HG03442 (cell line): ENCODE measurements at regions not wholly inside any gene's neighbourhood (a gene's known extent, or its start where the extent isn't known, plus 50 kb on each side); places are given as distances from the start of the nearest gene placed in this dataset.

Source experiments
- ATAC-seq: cut with Tn5 transposase; IDR thresholded peaks from one replicate; pipeline ENCODE4 v1.9.1; 2021; ENCODE audit warnings: mild to moderate bottlenecking, moderate library complexity; ENCODE audit not compliant: unreplicated experiment

DNA sequence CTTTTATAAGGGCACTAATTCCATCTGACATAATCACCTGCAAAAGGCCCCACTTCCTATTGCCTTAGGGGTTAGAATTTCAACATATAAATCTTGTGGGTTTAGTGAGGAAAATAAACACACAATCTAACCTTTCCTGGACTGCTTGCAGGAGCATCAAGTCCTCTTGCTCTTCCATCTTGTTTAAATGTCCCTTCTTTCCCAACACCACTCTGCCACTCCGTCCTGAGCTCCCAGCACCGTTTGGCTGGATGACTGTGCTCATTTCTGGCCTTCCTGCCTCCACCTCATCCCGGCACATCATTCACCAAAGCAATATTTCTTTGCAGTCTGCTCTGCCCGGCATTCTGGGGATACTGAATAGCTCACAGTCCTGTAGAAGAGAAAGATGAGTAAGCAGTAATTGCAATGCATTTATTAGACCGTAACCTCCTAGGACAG is 247.8 kb downstream of the BCL2 start:
- no peak for ATAC-seq

DNA sequence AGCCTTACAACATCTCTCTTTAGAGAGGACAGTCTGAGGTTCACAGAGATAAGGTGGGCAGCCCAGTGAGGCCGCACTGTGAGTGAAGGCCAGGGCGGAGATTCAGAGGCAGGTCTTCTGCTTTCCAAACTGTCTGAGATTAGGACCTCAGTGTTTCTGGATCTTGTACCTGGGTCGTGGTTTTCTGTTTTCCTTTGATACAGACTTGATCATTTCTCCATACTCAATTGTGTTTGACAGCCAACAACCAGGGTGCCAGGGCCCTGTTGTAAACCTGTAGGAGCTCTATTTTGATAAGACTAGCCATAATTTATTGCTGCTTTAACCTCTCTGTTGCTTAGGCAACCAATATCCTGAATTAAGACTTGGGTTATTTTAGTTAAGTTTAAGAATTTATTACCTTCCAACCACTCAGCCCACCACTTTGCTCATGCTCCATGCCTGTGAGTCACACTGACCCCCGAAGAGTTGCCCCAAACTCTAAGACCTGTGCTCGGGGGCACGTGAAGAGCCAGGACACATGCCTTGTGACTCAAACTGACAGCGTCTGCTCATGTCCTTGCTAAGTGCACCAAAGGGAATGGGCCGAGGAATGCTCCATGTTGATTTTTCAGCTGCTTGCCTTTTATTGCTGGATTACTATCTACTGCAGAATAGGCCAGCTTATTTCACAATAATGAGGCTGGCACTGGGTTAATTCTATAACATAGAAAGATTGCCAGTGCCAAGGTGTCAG is 248.6 kb downstream of the BCL2 start:
- no peak for ATAC-seq

DNA sequence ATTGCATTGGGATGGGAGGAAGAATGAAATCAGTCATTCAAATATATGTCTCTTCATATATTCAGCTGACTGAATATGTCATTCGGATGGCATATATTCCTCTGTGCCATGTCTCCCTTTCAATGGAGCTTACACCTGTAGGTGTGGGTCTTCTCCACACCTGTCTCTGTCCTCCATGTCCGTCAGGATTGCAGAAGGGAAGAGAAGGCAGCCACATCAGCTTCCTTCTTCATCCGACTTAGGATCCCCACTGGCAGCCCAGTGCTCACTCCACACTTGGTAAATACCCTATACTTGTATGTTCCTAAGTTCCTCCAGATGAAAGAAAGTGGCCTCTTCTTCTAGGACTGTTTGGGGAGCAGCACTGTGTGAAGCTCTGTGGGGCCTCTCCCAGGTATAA is 250.1 kb downstream of the BCL2 start:
- no peak for ATAC-seq

DNA sequence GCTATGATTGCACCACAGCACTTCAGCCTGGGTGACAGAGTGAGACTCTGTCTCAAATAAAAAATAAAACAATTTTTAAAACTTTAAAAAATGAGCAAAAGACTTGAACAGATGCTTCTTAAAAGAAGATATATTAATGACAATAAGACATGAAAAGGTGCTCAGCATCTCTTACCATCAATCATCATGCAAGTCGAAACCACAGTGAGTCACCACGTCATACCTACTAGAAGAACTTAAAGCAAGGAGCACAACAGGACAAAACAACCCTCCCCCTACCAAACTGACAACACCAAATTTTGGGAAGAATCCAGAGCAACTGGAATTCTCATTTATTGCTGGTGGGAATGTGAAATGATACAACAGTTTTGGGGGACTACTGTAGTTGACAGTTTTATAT is 251.6 kb downstream of the BCL2 start:
- ATAC-seq: no peak

DNA sequence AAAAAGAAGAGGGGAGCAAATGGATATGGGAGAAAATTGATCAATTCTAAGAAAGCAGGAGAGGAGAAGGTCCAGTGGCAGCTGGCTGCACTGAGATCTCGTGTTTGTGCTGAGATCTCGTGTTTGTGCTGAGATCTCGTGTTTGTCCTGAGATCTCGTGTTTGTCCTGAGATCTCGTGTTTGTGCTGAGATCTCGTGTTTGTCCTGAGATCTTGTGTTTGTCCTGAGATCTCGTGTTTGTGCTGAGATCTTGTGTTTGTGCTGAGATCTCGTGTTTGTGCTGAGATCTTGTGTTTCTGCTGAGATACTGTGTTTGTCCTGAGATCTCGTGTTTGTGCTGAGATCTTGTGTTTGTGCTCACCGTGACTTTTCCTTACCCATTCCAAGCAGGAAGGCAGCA is 254.4 kb downstream of the BCL2 start:
- no peak for ATAC-seq

DNA sequence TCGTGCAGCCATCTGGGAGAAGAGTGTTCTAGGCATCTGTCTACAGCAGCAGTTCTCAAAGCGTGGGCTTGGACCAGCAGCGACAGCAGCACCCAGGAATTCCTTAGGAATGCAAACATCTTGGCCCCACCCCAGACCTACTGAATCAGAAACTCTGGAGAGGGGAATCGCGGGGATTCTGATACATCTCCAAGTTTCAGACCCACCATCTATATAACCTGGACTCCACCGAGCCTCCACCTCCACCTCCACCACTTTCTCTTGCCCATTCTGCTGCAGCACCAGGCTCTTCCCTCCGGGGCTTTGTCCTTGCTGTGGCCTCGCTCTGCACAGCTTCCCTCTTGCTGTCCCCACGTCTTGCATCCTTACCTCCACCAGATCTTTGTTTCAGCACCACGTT is 256.4 kb downstream of the BCL2 start:
- no peak for ATAC-seq

DNA sequence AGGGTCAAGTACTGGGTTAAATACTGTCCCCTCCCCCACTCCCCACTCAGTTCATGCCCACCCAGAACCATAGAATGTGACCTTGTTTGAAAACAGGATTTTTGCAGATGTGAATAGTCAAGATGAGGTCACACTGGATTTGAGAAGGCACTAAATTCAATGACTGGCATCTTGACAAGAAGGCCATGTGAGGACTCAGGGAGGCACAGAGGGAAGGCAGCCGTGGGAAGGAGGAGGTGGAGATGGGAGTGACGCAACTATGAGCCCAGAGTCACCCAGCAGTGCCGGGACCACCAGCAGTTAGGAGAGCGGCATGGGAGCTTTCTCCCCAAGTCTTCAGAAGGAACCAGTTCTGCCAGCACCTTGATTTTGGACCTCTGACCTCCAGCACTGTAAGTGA is 257.3 kb downstream of the BCL2 start:
- ATAC-seq: no peak

DNA sequence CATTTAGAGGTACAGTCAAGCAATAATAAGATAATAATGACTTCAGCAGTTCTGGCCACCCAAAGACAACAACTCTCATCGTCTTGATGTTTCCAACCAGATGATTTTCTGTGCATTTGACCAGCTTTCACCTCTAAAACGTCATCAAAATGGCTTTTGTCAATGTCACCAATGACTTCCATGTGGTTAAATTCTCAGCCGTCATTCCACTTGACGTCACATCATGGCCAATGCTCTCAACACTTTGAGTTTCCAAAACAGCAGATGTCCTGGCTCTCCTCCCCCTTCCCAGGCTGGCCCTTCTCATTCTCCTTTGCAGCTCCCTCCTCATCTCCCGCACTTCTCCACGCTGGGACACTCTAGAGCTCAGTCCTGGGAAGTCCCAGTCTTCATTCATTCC is 258.3 kb downstream of the BCL2 start:
- no peak for ATAC-seq

DNA sequence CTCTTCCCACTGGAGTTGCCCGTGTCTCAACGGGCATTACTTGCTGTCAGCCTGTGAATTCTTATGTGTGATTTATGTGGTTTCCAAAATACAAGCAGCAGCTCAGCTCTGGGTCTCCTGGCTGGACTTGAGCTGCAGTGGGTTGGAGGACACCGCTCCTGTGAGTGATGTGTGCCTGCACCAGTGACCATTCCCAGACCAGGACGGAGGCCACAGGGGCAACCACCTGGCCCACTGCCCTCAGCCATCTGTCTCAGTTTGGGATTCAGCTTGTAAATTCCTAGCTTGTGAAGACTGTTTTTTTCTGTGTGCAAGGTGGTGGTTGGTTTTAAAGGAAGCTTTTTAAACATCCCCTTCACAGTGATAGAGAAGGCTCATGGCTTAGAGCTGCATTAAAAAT is 261.0 kb downstream of the BCL2 start:
- ATAC-seq: no peak

DNA sequence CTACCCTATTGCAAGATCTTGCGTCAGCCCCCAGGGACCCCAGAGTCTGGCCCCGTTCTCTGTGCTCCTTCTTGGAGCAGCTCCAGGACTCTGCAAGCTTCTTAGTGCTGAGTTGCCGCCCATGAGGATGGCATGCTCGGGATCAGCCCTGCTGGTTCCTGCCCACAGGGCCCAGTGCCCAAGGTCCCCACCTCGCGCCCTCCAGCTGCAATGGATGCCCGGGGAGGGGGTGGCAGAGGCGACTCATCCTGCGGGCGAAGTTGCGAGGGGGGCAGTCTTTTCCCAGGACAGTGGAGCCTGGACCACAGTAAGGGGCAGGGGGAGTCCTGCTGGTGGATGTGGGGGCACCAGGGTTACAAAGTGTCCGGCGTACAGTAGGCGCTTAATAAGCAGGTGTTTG is 261.9 kb downstream of the BCL2 start:
- ATAC-seq: no peak

DNA sequence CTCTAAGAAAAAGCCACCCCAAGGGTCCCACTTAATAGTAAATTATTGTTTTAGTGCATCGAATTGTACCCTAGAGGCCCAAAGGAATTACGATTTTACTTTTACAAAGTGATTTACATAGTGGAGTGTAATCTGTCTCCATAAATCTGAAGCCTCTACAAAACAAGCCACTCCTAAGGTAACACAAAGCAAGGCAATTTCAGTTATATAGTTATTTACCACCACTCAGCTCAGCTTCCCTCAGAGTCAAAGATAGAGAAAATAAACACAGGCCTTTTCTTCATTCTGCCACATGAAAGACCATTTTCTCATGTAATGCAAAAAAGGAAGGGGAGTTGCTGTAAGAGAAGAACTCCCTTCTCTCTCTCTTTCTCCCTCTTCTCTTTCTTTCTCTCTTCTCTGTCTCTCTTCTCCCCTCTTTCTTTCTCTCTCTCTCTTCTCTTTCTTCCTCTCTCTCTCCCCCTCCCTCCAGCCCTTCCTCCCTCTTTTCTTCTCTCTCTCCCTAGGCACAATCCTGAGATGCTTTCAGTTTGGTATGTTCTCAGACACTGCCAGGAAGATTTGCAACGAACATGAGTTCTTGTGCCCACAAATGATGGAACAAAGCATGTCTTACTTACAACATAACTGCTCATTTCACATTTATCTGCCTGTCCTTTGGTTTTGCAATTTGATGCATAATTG is 264.5 kb downstream of the BCL2 start:
- ATAC-seq: no peak

DNA sequence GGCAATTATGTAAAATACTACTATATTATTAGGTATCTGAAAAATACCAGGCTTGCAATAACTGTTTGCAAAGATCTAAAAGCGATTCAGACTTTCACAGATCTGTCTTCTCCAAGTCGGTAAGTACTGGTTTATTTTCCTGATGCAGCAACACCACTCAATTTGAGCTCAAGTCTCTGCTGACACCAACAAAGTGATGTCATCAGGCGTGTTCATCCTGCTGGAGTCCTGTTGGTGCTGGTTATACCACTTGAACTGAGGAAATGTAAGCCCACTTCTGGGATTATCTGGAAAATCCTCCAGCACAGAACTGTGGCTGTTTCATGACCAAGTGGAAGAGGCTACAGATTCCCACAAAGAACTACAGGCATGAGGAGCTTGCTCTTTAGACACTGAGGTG is 267.6 kb downstream of the BCL2 start:
- no peak for ATAC-seq

DNA sequence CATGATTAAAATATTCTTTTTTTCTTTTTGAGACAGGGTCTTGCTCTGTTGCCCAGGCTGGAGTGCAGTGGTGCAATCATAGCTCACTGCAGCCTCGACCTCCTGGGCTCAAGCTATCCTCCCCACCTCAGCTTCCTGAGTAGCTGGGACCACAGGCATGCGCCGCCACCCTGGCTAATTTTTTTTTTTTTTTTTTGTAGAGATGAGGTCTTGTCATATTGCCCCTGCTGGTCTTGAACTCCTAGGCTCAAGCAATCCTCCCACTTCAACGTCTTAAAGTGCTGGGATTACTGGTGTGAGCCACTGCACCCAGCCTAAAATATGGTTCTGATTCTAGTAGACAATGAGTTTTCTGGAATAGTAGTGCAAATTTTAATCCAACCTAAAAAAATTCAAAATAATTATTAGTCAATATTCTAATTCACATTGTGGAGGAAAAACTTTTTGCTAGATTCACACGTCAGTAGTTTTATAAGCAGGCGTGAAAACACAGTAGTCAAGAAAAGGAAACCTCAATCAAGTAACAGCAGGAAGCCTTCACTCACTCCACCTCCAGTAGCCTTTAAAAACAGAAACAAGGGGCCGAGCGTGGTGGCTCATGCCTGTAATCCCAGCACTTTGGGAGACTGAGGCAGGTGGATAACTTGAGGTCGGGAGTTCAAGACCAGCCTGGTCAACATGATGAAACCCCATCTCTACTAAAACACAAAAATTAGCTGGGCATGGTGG is 268.7 kb downstream of the BCL2 start:
- peak; percentile 69 for ATAC-seq

DNA sequence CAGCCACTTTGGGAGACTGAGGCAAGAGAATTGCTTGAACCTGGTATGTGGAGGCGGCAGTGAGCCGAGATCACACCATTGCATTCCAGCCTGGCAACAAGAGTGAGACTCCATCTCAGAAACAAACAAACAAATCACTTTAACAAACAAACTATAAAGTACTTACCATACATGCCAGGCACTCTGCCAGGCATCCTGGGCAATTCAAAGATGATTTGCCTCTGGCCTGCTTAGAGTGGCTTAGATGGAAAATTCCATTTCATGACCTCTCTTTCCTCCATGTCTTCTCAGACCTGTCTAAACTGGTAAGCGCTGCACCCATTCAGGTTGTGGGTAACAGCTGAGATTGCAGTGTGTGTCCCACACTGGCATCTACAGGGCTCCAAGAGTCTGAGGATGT is 273.2 kb downstream of the BCL2 start:
- ATAC-seq: no peak

DNA sequence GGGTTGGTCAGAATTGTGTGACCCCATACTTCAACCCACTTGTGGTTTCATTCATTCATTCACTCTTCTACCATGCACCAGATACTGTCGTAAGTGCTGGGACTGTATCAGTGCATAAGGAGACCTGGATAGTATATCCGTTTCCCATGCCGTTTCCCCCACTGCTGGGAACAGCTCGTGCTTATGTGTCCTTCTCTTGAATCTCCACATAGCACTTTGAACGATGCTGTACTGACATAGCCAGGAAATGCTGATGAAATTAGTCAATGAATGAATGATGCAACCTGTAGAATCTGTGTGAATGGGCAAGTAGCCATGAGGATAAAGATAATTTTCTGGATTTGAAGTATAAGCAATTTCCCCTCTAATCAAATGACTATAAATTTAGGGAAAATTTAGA is 276.1 kb downstream of the BCL2 start:
- no peak for ATAC-seq

DNA sequence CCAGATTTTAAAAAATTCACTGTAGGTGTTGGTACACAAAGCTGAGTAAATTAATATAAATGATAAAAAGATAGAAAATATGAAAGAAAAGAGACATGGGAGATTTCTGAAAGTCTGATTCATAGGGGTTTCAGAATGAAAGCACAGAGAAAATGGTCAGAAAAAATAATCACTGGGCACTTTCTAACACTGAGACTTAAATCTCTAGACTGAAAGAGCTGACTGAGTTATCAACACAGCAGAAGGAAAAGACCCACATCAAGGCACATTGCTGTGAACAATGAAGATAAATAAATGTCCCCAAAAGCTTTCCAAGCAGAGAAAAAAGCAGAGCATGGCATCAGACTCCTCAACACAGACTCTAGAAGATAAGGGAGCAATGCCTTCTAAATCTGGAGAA is 277.2 kb downstream of the BCL2 start:
- no peak for ATAC-seq

DNA sequence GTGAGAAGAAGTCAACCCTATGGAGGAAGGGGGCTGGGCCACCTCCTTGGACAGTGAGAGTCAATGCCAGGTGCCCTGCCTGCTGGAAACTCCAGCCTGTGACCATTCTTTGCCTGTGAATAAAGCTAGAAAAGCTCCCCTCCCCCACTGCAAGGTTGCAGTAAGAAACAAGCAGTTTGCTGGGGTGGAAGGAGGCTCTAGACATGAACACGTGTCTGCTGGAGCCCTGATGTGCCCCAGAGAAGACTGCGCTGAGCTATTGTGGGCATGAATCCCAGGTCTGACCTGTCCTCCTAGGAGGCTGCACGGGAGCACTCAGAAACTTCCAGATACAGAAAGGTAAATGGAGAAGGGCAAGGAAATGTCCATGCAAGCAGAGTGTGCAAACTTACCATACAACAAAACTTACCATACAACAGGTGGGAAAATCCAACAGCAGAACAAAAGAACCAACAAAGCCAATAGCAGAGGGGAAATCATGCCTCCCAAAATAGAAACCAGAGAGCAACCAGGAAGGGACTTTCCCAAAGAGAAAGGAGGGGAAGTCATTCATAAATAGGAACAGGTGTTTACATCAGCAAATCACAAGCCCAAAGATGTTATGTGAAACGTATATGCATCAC is 278.7 kb downstream of the BCL2 start:
- peak; percentile 75 for ATAC-seq

DNA sequence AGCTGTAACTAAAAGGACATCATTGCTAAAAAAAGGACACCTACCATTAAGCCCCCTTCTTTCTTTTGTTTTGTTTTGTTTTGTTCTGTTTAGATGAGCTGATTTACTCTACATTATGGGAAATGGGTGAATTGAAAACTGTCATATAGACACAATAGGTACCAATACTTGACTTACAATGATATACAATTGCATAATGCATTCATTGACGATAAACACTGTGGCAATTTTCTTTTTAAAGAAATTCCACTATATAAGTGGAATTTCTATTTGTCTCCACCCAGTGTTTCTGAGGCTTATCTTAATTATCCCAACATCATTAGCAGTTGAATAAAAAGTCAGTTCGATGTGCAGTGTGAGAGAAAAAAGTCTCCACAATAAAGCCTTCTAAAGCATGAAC is 282.1 kb downstream of the BCL2 start:
- ATAC-seq: no peak

DNA sequence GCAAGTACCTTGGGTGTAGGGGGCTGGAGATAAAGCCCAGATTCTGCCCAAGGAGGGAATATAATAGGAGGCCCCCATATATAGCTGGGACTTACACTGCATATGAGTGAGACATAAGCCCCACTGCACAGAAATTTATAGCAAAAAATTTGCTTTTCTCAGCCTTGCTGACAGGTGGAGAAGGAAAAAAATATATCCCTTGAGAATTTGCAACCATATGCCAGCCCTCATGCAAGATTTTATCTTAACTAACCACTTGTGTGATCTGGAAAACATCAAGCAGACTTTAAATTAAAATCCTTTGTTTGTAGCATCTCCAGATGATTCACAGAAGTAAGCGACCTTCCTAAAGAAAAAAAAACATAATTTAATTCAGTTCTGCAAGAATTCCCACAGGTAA is 288.2 kb downstream of the BCL2 start:
- ATAC-seq: no peak
